Stimulated activated CD4-positive, alpha-beta T cell treated with anti-CD3 and anti-CD28 coated beads, Interleukin-1b, Interleukin-23, amount 100 ng/mL, for 1 hour (primary cell): ENCODE measurements at regions not wholly inside any gene's neighbourhood (a gene's known extent, or its start where the extent isn't known, plus 50 kb on each side); places are given as distances from the start of the nearest gene placed in this dataset.

Experiments
- DNase-seq, 2 donors: peaks; one replicate each; pipeline ENCODE4 v3.0.0-alpha.2; 2020; ENCODE audit warnings: low read depth in 2 of 2

DNA sequence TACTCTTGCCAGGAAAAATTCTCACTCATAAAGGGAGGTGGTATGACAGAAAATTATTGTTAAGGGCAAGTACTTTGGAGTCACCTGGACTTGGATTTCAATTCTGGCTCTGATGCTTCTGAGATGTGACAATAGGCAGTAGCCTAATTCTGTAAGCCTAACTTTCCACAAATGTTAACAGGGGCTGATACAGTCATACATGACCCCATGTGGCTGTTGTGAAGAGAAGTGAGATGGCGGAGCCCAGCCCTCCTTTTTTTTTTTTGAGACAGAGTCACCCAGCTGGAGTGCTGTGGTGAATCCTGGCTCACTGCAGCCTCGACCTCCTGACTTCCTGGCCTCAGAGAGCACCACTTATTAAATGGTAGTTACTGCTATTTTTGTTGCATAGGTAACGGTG, 54.4 kb upstream of the IRF2 start:
- DNase-seq: no peak

DNA sequence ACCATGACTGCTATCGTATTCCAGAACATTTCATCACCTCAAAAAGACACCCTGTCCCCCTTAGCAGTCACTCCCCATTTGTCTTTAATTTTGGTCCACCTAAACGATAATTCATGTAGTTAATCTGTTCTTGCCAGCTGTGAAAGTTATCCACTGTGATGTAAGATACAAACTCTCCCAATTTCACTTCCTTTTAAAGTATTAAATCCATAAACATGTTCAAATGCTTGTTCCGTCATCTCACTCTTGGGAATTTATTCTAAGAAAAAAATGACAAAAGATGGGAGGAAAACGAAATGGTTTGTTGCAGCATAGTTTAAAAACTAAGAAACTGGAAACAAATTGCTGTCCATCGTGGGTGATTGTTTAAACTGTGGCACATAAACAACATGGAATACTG, 53.7 kb upstream of the IRF2 start:
- DNase-seq: no peak

DNA sequence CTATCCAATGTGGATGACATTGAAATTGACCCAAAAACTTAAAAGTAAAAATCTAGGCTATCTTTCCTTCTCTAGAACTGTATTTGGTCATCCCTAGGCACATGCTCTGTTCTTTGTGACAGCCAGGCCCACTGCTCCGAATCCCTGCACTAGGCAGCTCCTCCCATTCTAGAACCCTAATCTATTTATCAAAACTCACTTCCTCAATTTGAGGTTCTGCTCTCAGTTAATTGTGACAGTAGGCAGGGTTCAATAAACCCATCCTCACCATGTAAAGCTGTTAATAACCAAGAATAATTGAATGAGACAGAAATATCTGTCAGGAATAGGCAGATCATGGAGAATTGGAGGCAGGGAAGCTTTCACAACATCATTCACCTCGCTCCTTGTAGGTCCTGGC, 51.9 kb upstream of the IRF2 start:
- no peak for DNase-seq
